ENCODE measurements at regions not wholly inside any gene's neighbourhood (a gene's known extent, or its start where the extent isn't known, plus 50 kb on each side); places are given as distances from the start of the nearest gene placed in this dataset.

DNA sequence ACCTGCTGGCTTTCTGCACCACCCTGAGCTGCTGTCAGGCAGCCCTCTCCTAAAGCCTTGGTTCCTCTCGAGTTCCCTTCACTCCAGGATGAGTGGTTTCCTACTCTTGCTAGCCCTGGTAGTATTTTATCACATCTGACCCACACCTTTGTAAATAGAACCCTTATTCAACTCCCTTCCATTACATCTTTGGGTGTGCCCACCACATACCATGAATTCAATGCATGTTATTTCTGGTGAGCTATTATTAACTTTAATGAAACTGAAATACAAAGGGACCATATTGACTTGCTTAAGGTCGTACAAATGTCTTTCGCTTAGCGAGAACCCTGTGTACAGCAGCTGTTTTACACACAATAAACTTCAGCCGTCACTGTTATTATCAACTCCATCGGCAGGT, 521.3 kb downstream of the GRIN2A start:
- no peaks in the 10 kb centered on the region for H3K36me3 ChIP-seq (ENCODE audit: low read length)

DNA sequence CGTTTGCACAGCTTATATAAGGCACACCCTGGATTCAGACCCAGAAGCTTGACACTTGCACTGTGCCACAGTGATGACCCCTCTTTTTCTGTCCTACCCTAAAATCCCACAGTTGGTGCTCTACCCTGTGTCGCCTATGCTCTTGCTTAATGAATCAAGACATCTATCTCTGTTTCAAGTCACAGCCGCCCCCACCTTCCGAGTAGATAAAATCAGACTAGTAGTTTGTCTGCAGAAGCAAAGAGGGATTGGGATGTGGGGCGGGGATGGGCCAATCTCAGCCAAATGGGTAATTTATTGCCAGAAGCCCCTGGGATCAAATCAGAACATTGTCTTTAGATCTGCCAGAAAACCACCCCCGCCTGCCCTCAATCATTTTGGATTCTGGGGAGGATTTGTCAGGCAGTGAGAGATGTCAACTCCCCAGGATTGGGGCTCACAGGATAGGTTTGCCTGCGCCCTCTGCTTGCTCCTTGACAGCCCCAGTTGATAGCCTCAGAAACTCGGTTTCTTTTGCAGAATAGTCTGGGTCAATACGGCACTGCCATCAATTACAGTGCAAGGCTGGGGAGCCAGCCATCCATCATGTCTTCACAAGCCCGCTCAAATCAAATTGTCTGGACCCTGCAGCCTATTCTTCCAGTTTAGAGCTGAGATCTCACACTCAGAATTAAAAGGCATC, 520.8 kb downstream of the GRIN2A start:
- H4K20me1 ChIP-seq (ENCODE audit: low read depth, low read length): no peaks in the 10 kb centered on the region
- no peak overlapping the region for H3K27ac ChIP-seq (ENCODE audit: low read depth, low read length)
- TF ChIP-seq EZH2phosphoT487 (conservative IDR thresholded peaks at IDR 0.05; ENCODE audit: low read length): no peak
- TF ChIP-seq, protein P1, sequence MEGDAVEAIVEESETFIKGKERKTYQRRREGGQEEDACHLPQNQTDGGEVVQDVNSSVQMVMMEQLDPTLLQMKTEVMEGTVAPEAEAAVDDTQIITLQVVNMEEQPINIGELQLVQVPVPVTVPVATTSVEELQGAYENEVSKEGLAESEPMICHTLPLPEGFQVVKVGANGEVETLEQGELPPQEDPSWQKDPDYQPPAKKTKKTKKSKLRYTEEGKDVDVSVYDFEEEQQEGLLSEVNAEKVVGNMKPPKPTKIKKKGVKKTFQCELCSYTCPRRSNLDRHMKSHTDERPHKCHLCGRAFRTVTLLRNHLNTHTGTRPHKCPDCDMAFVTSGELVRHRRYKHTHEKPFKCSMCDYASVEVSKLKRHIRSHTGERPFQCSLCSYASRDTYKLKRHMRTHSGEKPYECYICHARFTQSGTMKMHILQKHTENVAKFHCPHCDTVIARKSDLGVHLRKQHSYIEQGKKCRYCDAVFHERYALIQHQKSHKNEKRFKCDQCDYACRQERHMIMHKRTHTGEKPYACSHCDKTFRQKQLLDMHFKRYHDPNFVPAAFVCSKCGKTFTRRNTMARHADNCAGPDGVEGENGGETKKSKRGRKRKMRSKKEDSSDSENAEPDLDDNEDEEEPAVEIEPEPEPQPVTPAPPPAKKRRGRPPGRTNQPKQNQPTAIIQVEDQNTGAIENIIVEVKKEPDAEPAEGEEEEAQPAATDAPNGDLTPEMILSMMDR (IDR thresholded peaks at IDR 0.05; ENCODE audit: insufficient read depth, low read length, poor library complexity, severe bottlenecking): no peak

More for the DNA sequence above, 521.3 kb downstream of the GRIN2A start:
- Histone ChIP-seq H3K79me2 (ENCODE audit: insufficient read depth, low read length) (no peaks in the 10 kb centered on the region), H3K9me3 (ENCODE audit: insufficient read depth, low read length) (no peaks in the 10 kb centered on the region), H3K9ac (ENCODE audit: low read length) (no peak overlapping the region), H3K4me3 (ENCODE audit: insufficient read depth, low read length, poor library complexity, severe bottlenecking) (no peak overlapping the region), H3K9me2 (replicated peaks; ENCODE audit: insufficient read depth, low read length) (no peaks in the 10 kb centered on the region), H2AFZ (ENCODE audit: low read depth, low read length, severe bottlenecking) (no peak overlapping the region), H3K4me2 (ENCODE audit: low read depth, low read length, poor library complexity, severe bottlenecking) (no peak overlapping the region), H3F3A (ENCODE audit: insufficient read depth) (no peaks in the 10 kb centered on the region), H3K27ac (ENCODE audit: low read depth, low read length) (no peak overlapping the region), H3K27me3 (ENCODE audit: low read length) (no peaks in the 10 kb centered on the region), H4K20me1 (ENCODE audit: low read depth, low read length) (no peaks in the 10 kb centered on the region)
- TF ChIP-seq EZH2phosphoT487 (conservative IDR thresholded peaks at IDR 0.05; ENCODE audit: low read length): no peak
- TF ChIP-seq, protein P1 (IDR thresholded peaks at IDR 0.05; ENCODE audit: insufficient read depth, low read length, poor library complexity, severe bottlenecking): no peak

DNA sequence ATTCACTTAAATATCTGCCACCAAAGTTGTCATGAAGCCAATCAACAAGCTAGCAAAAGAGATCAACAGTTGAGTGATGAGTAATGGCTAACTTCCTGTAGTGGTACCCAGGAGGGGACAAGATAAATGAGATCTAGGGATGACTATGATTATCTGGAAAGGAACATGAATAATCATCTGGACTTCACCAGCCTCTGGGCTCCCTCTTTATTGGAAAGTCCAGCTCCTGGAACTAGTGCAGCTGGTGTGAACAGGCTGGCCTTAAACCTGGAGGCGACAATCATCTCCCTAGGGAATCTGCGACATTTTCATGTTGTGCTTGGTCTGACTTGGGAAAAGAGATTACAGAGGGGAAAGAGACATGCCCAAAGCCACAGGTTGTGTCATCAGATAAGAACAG, 518.6 kb downstream of the GRIN2A start:
- H3K9ac ChIP-seq (ENCODE audit: low read length): no peak overlapping the region
- no peak overlapping the region for H3K27ac ChIP-seq (ENCODE audit: low read depth, low read length)
- no peaks in the 10 kb centered on the region for H3K9me3 ChIP-seq (ENCODE audit: insufficient read depth, low read length)
- no peak for TF ChIP-seq EZH2phosphoT487 (conservative IDR thresholded peaks at IDR 0.05; ENCODE audit: low read length)
- no peak overlapping the region for H3K4me3 ChIP-seq (ENCODE audit: insufficient read depth, low read length, poor library complexity, severe bottlenecking)
- H3F3A ChIP-seq (ENCODE audit: insufficient read depth): no peaks in the 10 kb centered on the region
- no peak overlapping the region for H2AFZ ChIP-seq (ENCODE audit: low read depth, low read length, severe bottlenecking)
- H3K36me3 ChIP-seq (ENCODE audit: low read length): no peaks in the 10 kb centered on the region
- no peaks in the 10 kb centered on the region for H4K20me1 ChIP-seq (ENCODE audit: low read depth, low read length)
- no peaks in the 10 kb centered on the region for H3K27me3 ChIP-seq (ENCODE audit: low read length)
- H3K79me2 ChIP-seq (ENCODE audit: insufficient read depth, low read length): no peaks in the 10 kb centered on the region
- H3K4me2 ChIP-seq (ENCODE audit: low read depth, low read length, poor library complexity, severe bottlenecking): no peak overlapping the region
- H3K9me2 ChIP-seq (replicated peaks; ENCODE audit: insufficient read depth, low read length): no peaks in the 10 kb centered on the region

More for the DNA sequence above, 520.8 kb downstream of the GRIN2A start:
- Histone ChIP-seq H3K4me2 (ENCODE audit: low read depth, low read length, poor library complexity, severe bottlenecking) (no peak overlapping the region), H3K36me3 (ENCODE audit: low read length) (no peaks in the 10 kb centered on the region), H3F3A (ENCODE audit: insufficient read depth) (no peaks in the 10 kb centered on the region), H3K27me3 (ENCODE audit: low read length) (no peaks in the 10 kb centered on the region), H3K4me3 (ENCODE audit: insufficient read depth, low read length, poor library complexity, severe bottlenecking) (no peak overlapping the region), H3K9me3 (ENCODE audit: insufficient read depth, low read length) (no peaks in the 10 kb centered on the region), H3K79me2 (ENCODE audit: insufficient read depth, low read length) (no peaks in the 10 kb centered on the region), H3K9me2 (replicated peaks; ENCODE audit: insufficient read depth, low read length) (no peaks in the 10 kb centered on the region), H2AFZ (ENCODE audit: low read depth, low read length, severe bottlenecking) (no peak overlapping the region), H3K9ac (ENCODE audit: low read length) (no peak overlapping the region)

DNA sequence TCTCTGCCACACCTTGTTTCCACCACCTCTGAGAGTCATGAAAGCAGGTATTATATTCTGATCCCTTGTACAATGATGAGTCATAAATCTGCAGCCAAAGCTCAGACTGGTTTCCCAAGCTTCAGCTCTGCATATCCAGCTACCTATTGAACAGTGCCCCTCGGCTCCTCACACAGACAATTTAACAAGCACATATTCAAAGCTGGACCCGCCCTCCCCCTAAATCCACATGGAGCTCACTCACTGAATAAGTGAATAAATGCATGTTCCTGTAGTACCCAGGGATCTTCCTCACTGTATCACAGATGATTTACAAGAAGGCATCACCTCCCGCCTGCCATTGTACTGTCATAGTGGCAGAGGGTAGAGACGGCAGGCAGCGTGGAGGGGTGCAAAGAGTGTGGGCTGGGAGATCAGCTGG, 516.4 kb downstream of the GRIN2A start:
- Histone ChIP-seq H3K9ac (ENCODE audit: low read length) (no peak overlapping the region), H3K9me2 (replicated peaks; ENCODE audit: insufficient read depth, low read length) (no peaks in the 10 kb centered on the region), H3K79me2 (ENCODE audit: insufficient read depth, low read length) (no peaks in the 10 kb centered on the region), H3F3A (ENCODE audit: insufficient read depth) (no peaks in the 10 kb centered on the region), H3K4me3 (ENCODE audit: insufficient read depth, low read length, poor library complexity, severe bottlenecking) (no peak overlapping the region), H3K36me3 (ENCODE audit: low read length) (no peaks in the 10 kb centered on the region), H3K27me3 (ENCODE audit: low read length) (no peaks in the 10 kb centered on the region), H3K4me2 (ENCODE audit: low read depth, low read length, poor library complexity, severe bottlenecking) (no peak overlapping the region), H4K20me1 (ENCODE audit: low read depth, low read length) (no peaks in the 10 kb centered on the region), H3K9me3 (ENCODE audit: insufficient read depth, low read length) (no peaks in the 10 kb centered on the region), H2AFZ (ENCODE audit: low read depth, low read length, severe bottlenecking) (no peak overlapping the region), H3K27ac (ENCODE audit: low read depth, low read length) (no peak overlapping the region)
- no peak for TF ChIP-seq EZH2phosphoT487 (conservative IDR thresholded peaks at IDR 0.05; ENCODE audit: low read length)
- TF ChIP-seq, protein P1 (IDR thresholded peaks at IDR 0.05; ENCODE audit: insufficient read depth, low read length, poor library complexity, severe bottlenecking): no peak
